D721Med (cell line): ENCODE measurements at regions not wholly inside any gene's neighbourhood (a gene's known extent, or its start where the extent isn't known, plus 50 kb on each side); places are given as distances from the start of the nearest gene placed in this dataset.

Experiments used
- DNase-seq: peaks from one replicate; pipeline ENCODE4 v3.0.0; 2011; ENCODE audit warnings: low spot score; ENCODE audit not compliant: insufficient read length
- FAIRE-seq: peaks from 2 replicates; lab custom pipeline; 2011; peaks lifted over from hg19 to GRCh38; lab: Jason Lieb, UNC
- CTCF ChIP-seq: IDR thresholded peaks from 2 replicates; pipeline ENCODE4 v1.5.1; 2012; ENCODE audit warnings: mild to moderate bottlenecking, control low read depth; ENCODE audit not compliant: insufficient read depth; ENCODE audit errors: missing control alignments

- no peak for DNase-seq
- no peak for FAIRE-seq
- TF ChIP-seq CTCF: no peak
Measured at GRCh38 chr2:237200462-237200861, 114.8 kb downstream of the COPS8 start.

GRCh38 chr2:237201461-237202287 lies 116.0 kb downstream of the COPS8 start:
- FAIRE-seq (no peak), DNase-seq (no peak)
- TF ChIP-seq CTCF: no peak

- no peak for TF ChIP-seq CTCF
- DNase-seq (no peak), FAIRE-seq (no peak)
Measured at GRCh38 chr2:237202288-237203030, 116.8 kb downstream of the COPS8 start.

GRCh38 chr2:237205043-237205541 lies 119.4 kb downstream of the COPS8 start:
- DNase-seq: no peak
- TF ChIP-seq CTCF: no peak
- no peak for FAIRE-seq

- FAIRE-seq (no peak), DNase-seq (no peak)
- TF ChIP-seq CTCF: no peak
Measured at GRCh38 chr2:237205561-237205971, 119.9 kb downstream of the COPS8 start.

- FAIRE-seq (no peak), DNase-seq (no peak)
- no peak for TF ChIP-seq CTCF
Measured at GRCh38 chr2:237207646-237208045, 122.0 kb downstream of the COPS8 start.
